Urothelium cell line (cell line): ENCODE measurements at regions not wholly inside any gene's neighbourhood (a gene's known extent, or its start where the extent isn't known, plus 50 kb on each side); places are given as distances from the start of the nearest gene placed in this dataset.

ENCODE experiments used
- DNase-seq: peaks from one replicate; pipeline ENCODE4 v3.0.0; 2011; ENCODE audit warnings: low spot score, mixed read lengths
- FAIRE-seq: peaks from 2 replicates; lab custom pipeline; 2011; peaks lifted over from hg19 to GRCh38; lab: Jason Lieb, UNC

DNA sequence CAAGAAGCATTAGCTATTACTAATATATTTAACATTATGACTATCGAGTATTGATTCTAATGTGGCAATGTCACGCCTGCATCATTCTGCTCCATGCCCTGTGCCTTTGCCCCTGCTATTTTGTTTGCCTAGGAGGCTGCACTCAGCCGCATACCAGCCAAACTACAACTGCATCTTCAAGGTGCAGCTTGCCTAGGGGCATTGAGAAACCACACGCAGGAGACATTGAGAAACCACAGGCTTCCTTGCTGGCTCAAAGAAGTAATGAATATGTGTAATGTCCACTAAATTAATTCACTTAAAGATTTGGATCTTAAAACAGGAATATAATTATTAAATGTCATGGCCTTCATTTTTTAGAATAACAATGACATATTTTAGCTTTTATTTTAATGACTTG, 683.6 kb upstream of the TENM3 start:
- no peak for FAIRE-seq
- no peak for DNase-seq

- no peak for DNase-seq
- FAIRE-seq: no peak
Observed at GRCh38 chr4:181562399-181562798, 680.8 kb upstream of the TENM3 start.

DNA sequence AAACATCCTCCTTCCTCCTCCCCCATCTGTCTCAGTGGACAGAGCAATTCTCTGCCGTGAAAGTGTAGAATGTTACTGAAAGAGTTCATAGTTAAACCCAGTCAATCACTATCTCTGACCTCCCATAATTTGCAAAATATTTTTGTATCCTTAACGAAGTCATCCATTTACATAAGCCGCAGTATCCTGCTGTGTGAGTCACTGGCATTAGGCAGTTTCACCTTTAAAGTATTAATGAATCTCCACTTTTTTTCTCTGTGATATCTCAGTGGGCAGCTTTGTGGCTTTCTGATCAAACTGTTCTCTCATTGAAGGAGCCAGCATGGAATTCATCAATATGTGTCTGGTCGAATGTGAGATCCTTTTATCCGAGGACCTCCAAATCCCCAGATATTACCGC, 678.6 kb upstream of the TENM3 start:
- no peak for DNase-seq
- no peak for FAIRE-seq

- DNase-seq (no peak), FAIRE-seq (no peak)
Observed at GRCh38 chr4:181566490-181566889, 676.7 kb upstream of the TENM3 start.

- FAIRE-seq (peak; percentile 67), DNase-seq (peak; percentile 57)
Observed at GRCh38 chr4:181569553-181569952, 673.6 kb upstream of the TENM3 start.

- FAIRE-seq: no peak
- no peak for DNase-seq
Observed at GRCh38 chr4:181578911-181579310, 664.3 kb upstream of the TENM3 start.

GRCh38 chr4:181579486-181579885, 663.7 kb upstream of the TENM3 start:
- no peak for DNase-seq
- FAIRE-seq: no peak

GRCh38 chr4:181581983-181582382, 661.2 kb upstream of the TENM3 start:
- FAIRE-seq (no peak), DNase-seq (no peak)

GRCh38 chr4:181582595-181582994, 660.6 kb upstream of the TENM3 start:
- no peak for FAIRE-seq
- no peak for DNase-seq

DNA sequence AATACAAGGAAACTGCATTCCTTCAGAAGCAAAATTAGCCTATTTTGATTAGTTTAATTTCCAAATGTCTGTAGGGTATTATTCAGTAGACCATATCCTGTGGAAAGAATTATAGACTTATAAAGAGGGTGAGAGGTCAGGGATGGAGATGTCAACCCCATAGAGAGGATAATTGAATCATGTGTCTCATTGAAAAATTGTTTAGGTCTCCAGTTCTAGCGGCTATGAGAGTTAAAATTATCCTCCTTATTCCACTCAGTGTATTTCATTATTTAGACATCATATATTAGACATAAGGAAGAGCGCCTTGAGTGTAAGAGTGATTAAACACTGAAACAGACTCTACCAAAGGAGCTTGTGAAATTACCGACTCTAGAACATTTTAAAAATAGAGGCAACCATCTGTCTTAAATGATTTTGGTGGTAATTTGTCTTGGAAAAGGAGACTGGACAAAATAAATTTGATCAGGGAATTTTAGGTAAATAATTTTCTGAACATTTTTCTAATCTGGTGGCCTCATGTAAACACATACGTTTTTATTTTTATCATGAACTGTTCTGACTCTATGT, 654.4 kb upstream of the TENM3 start:
- FAIRE-seq (no peak), DNase-seq (no peak)

DNA sequence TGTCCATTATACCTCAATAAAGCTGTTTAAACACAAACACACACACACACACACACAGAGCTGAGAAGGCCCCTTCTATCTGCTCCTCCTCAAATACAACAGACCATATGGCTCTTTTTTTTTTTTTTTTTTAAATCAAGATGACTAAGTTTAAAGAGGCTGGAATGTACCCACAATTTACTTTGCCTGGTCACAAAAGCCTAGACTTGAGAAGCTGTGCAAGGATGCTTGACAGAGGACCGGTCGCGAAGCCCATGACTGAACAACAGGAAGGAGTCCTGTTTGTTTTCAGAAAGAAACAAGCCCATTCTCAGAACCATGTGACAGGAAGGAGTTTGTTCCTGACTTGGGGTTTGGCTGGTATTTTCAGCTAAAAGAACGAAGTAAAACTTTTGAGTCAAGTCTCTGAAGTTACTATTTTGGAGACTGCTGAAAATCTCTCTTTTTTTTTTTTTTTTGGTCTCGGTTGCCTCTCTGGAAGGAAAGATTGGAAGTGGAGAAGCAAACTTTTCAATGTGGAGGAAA, 650.9 kb upstream of the TENM3 start:
- no peak for FAIRE-seq

DNA sequence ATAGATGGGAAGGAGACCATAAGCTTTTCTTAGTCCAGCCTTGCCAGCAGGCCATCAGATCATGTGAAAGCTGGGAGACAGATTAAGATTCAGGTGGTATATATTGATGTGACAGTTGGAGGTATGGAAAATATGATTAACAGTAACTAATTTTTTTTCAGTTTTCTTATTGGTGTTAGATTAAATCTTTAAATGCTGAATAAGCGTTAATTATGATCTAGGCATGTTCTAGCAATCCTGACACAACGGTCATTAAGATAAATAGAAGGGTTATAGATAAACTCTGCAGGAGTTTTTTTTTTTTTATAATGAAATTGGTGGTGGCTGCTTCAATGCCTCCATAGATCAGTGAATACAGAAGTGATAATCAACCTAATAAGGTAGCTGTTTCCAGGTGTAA, 649.5 kb upstream of the TENM3 start:
- DNase-seq (no peak), FAIRE-seq (no peak)

More for the DNA sequence above, 650.9 kb upstream of the TENM3 start:
- no peak for DNase-seq

DNA sequence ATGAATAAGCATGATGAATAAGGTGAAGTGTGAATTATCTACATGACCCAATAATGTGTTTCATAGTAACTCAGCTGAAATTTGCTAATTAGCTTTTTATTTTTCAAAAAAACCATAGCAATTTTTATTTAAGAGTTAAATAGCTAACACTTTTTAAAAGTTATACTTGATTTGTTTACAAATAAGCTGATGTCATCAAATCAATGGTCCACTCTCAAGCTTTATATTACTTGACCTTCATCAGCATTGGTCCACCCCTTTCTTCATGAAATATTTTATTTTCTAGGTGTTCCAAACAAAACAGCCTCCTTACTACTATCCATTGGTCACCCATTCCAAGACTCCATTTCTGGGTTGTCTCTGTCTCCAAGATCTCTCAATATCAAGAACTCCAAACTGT, 649.0 kb upstream of the TENM3 start:
- DNase-seq (no peak), FAIRE-seq (no peak)

DNA sequence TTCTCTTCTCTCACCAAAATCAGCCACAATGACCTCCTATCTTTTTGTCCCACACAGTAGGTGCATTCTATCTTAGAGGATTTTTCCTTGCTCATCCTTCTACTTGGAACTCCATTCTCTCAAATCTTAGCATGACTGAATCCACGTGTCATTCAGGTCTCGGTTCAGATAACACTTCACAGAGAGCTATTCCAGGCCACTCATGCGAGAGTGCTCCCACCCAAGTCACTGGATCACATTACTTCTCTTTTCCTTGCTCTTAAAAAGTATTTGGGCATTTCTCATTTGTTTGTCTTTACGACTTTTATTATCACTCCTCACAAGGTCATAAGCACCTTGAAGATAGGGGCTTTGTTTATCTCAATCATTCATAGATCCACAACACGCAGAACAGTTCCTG, 647.5 kb upstream of the TENM3 start:
- DNase-seq (no peak), FAIRE-seq (no peak)

- no peak for DNase-seq
- no peak for FAIRE-seq
Observed at GRCh38 chr4:181597766-181598165, 645.4 kb upstream of the TENM3 start.

GRCh38 chr4:181599134-181599533, 644.1 kb upstream of the TENM3 start:
- FAIRE-seq (no peak), DNase-seq (no peak)

DNA sequence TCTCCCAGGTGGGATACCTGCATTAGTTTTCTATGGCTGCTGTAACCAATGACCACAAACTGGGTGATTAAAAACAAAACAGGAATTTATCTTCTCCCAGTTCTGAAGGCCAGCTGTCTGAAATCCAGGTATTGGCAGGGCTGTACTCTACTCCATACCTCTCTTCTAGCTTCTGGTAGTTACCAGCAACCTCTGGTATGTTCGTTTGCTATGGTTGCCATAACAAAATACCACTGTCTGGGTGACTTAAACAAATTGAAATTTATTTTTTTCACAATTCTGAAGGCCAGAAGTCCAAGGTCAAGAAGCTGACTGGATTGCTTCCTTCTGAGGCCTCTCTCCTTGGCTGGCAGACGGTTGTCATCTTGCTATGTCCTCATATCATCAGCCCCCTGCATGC, 642.1 kb upstream of the TENM3 start:
- no peak for DNase-seq
- no peak for FAIRE-seq

- DNase-seq (no peak), FAIRE-seq (no peak)
Observed at GRCh38 chr4:181604546-181604945, 638.7 kb upstream of the TENM3 start.

DNA sequence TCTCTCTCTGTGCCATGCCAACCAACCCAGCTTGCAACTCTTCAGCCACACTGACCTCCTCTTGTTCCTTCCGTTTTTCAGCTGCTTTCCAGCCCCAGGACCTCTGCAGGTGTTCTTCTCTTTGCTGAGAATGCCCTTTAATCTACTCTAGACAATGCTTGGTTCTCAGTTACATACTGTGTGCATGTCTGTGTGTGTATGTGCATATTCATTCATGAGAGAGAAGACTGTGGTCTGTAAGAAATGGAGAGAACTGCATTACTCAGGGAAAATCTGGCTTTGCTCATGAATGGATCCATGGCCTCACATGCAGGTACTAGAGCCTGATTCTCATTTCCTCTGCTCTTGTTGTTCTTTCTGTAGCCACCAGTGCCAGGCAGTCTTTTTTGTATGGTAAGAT, 636.9 kb upstream of the TENM3 start:
- FAIRE-seq (no peak), DNase-seq (no peak)

DNA sequence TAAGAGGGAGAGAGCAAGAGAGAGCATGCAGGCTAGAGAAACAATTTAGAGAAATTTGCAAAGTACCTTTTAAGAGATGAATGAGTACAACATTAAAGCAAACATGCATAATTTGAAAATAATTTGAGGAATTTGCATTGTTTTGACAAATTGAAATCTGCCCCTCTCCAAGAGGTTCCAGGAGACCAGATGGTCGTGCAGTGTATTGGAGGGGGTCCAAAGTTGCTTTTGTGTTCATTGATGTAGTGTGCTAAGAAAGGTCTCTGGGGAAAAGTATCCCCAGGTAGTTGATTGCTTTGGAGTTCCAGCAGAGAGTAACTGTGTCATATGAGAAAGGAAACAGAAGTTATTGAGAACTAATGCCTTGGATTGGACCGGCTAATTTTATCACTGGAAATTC, 635.0 kb upstream of the TENM3 start:
- DNase-seq: no peak
- no peak for FAIRE-seq

- DNase-seq: no peak
Observed at GRCh38 chr4:181611033-181611711, 632.0 kb upstream of the TENM3 start.

DNA sequence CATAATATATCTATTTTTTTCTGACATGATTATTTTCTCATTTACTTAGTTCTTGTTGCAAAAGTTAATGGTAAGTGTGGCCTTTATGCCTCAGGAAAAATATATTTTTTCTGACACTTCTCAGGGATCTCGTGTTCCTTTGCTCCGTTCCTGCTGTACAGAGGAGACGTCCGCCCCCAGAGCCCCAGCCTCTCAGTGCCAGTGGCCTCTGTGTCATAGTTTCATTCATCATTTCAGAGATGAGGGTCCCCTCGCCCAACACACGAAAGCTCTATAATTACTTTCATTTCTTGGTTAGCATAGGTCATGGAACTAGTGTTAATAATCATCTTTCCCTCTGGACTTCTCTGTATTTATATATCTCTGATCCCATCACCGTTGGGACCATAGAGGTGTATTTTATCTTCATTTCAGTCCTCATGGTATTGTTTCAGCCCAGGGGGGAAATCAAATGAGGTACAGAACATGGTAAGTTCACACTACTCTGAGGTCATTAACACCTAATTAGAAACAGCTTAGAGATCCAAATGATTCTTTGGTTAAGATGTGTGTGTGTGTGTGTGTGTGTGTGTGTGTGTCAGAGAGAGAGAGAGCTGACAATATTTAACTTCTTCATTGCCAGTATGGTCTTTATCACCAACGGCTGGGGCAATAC, 631.1 kb upstream of the TENM3 start:
- FAIRE-seq: no peak
- DNase-seq: no peak

More at GRCh38 chr4:181611033-181611711, 632.0 kb upstream of the TENM3 start:
- no peak for FAIRE-seq
